ENCODE measurements at regions not wholly inside any gene's neighbourhood (a gene's known extent, or its start where the extent isn't known, plus 50 kb on each side); places are given as distances from the start of the nearest gene placed in this dataset.

- in situ Hi-C loops (cut with HindIII; ENCODE audit: low sequenced_read_pairs): no loop called here
- no peak overlapping the region for H3K4me3 ChIP-seq (ENCODE audit: low read depth, low read length)
- TF ChIP-seq CTCF (IDR thresholded peaks at IDR 0.05; ENCODE audit: low read depth, low read length, missing control alignments): no peak
- no peak for DNase-seq (ENCODE audit: low read depth)
Observed at GRCh38 chr14:32265584-32265983, 62.5 kb upstream of the RNU6-8 start.

DNA sequence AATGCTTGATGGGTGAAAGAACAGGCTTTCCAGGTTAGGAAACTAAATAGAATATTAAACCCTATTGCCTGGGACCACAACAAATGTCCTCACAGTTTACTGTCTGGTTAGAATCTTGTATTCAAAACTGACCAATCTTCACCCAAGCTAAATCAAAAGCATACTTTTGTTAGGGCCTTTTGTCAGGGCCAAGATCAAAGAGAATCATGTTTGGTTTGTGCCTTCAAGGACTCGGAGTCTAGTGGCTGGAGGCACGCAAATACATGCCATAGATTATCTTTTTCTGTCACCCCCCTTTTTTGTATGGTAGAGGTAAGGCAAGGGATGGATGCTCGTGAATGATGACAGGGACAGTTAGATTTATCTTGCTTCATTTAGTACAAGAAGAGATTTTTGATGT lies 51.1 kb upstream of the AKAP6 start:
- no peak for DNase-seq (ENCODE audit: low read depth)
- no peak for TF ChIP-seq CTCF (IDR thresholded peaks at IDR 0.05; ENCODE audit: low read depth, low read length, missing control alignments)
- in situ Hi-C loops (cut with HindIII; ENCODE audit: low sequenced_read_pairs): no loop called here
- H3K4me3 ChIP-seq (ENCODE audit: low read depth, low read length): no peak overlapping the region
